Calu3 (cell line): ENCODE measurements at regions not wholly inside any gene's neighbourhood (a gene's known extent, or its start where the extent isn't known, plus 50 kb on each side); places are given as distances from the start of the nearest gene placed in this dataset.

ENCODE experiments used
- BruUV-seq: library from RNA; stranded (reverse); fragments of 400-500 nt; replicated peaks from 2 replicates; lab custom pipeline; 2021; lab: Mats Ljungman, UMichigan
- CTCF ChIA-PET: fragments of 300-600 bp; sonication (Branson Sonifier 250); formaldehyde crosslinking; loops from one replicate; lab custom pipeline; 2022; ENCODE audit warnings: antibody characterized with exemption; lab: Charles Lee
- DNase-seq: peaks from one replicate; pipeline ENCODE4 v3.0.0; 2022
- H3K27ac Mint-ChIP-seq: one replicate; pipeline ENCODE4 v1.8.0; 2022; ENCODE audit warnings: mixed read lengths; ENCODE audit not compliant: unreplicated experiment
- H3K27me3 Mint-ChIP-seq: one replicate; pipeline ENCODE4 v1.8.0; 2022; ENCODE audit warnings: mixed read lengths; ENCODE audit not compliant: unreplicated experiment
- H3K36me3 Mint-ChIP-seq: one replicate; pipeline ENCODE4 v1.8.0; 2022; ENCODE audit warnings: mild to moderate bottlenecking, moderate library complexity, mixed read lengths; ENCODE audit not compliant: insufficient read depth, unreplicated experiment
- H3K4me1 Mint-ChIP-seq: one replicate; pipeline ENCODE4 v1.8.0; 2022; ENCODE audit warnings: mild to moderate bottlenecking, low read depth, mixed read lengths; ENCODE audit not compliant: unreplicated experiment
- H3K4me3 Mint-ChIP-seq: one replicate; pipeline ENCODE4 v1.8.0; 2022; ENCODE audit warnings: mild to moderate bottlenecking, low read depth, moderate library complexity, mixed read lengths; ENCODE audit not compliant: unreplicated experiment
- H3K9me3 Mint-ChIP-seq: one replicate; pipeline ENCODE4 v1.8.0; 2022; ENCODE audit warnings: low read depth, mixed read lengths; ENCODE audit not compliant: unreplicated experiment
- CTCF ChIP-seq: fragments of 200-600 bp; IDR thresholded peaks from one replicate; pipeline ENCODE4 v1.8.0; 2022; ENCODE audit warnings: antibody characterized with exemption; ENCODE audit not compliant: unreplicated experiment
- intact Hi-C: fragments of 100-400 bp; cut with micrococcal nuclease; formaldehyde crosslinking; loops from one replicate; pipeline ENCODE4 v1.10.0; 2022; ENCODE audit not compliant: unreplicated experiment

DNA sequence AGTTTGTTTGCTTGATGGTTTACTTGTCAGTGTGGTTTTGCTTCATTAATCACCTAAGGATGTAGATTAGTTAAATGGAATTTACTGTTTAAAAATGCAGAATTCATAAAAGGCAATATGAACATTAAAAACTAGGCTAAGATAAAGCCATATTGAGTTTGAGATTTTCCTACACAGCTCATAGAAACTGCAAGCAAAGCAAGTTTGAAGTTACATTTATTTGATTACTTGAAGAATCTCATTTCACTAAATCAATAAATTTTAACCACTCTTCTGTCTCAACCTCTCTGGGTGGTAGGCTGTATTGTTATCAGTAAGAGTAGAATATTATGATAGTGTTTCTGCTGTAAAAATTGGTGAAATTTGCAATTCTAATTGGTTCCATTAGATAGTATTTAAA lies 1180.7 kb upstream of the SLC10A2 start:
- no peak for DNase-seq
- Mint-ChIP-seq H3K4me1 (no peaks in the 10 kb centered on the region), H3K4me3 (no peak overlapping the region), H3K27ac (no peak overlapping the region), H3K27me3 (no peaks in the 10 kb centered on the region), H3K9me3 (no peaks in the 10 kb centered on the region), H3K36me3 (no peaks in the 10 kb centered on the region)
- BruUV-seq, result no TSS peak
- no peak for TF ChIP-seq CTCF
- CTCF ChIA-PET, result no interaction called here
- intact Hi-C loops, result no loop called here

DNA sequence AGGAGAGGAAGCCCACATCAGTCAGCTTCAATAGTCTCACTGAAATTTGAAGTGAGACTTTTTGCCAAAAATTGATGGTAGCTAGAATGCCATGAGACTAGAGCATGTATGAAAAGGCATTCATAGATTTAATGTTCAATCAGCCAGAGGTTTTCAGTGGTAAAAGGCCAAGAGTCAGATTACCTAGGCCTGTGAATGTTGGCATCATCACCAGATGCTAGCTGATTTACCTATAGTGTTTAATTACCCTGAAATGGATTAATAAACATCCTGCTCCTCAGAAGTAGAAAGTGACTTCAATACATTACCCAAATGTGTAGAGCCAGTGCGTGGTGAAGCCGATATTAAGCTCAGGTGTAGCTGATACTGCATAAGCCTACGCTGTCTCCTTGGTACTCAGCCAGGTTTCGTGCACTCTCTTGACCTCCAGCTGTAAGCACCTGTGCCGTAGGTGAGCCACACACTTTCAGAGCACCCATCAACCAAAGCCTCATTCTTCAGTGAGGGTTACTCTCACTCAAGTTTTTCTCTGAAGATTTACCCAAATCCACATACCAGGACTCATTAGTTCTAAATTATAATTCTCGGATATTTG lies 1140.3 kb upstream of the SLC10A2 start:
- Mint-ChIP-seq H3K36me3 (no peaks in the 10 kb centered on the region), H3K27ac (no peak overlapping the region), H3K27me3 (no peaks in the 10 kb centered on the region), H3K4me3 (no peak overlapping the region), H3K4me1 (no peaks in the 10 kb centered on the region), H3K9me3 (peaks cover 4% of the 10 kb centered on the region)
- intact Hi-C loops, result no loop called here
- CTCF ChIA-PET, result no interaction called here
- BruUV-seq, result no TSS peak
- no peak for DNase-seq
- no peak for TF ChIP-seq CTCF

DNA sequence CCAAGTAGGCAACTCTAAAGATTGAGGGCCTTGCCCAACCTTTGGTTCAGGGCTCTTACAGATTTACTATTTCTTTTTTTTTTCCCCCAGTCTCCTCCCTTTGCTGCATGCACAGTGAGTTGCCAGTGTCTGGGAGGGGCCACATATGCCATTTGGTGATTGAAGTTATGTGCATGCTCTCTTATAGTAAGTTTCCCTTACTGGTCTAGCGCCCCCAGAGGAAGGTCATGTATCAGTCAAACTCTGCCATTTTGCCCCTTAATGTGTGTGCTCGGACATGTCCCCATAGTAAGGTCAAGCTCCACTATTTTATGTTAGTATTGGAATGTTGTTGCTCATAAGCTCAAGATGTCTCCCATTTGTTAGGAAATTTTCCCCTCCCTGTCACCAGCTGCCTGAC lies 1138.0 kb upstream of the SLC10A2 start:
- Mint-ChIP-seq H3K4me3 (no peak overlapping the region), H3K4me1 (no peaks in the 10 kb centered on the region), H3K36me3 (no peaks in the 10 kb centered on the region), H3K27ac (no peak overlapping the region), H3K27me3 (no peaks in the 10 kb centered on the region), H3K9me3 (peaks cover 4% of the 10 kb centered on the region)
- TF ChIP-seq CTCF, result no peak
- intact Hi-C loops, result no loop called here
- no peak for DNase-seq
- CTCF ChIA-PET, result no interaction called here
- BruUV-seq, result no TSS peak

DNA sequence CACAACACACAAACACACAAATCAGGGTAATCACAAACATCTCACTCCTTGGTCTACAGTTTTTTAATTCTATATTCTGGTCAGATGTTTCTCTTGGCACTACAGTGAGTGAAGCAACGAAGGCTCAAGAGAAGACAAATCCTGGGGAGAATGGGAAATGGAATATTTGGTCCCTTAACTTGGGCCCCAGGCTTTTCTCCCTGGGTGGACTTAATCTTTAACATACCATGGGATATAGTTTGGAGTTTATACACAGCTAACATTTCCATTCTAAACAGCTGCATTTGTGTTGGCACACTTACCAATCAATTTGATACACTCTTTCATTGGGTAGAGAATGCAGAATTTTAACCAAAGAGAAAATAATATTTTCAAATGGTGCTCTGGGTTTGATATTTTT lies 1132.6 kb upstream of the SLC10A2 start:
- Mint-ChIP-seq H3K27ac (no peak overlapping the region), H3K4me3 (no peak overlapping the region), H3K4me1 (no peaks in the 10 kb centered on the region), H3K36me3 (no peaks in the 10 kb centered on the region), H3K9me3 (no peaks in the 10 kb centered on the region), H3K27me3 (no peaks in the 10 kb centered on the region)
- TF ChIP-seq CTCF, result no peak
- BruUV-seq, result no TSS peak
- intact Hi-C loops, result no loop called here
- CTCF ChIA-PET, result no interaction called here
- DNase-seq, result no peak
